ENCODE measurements at regions not wholly inside any gene's neighbourhood (a gene's known extent, or its start where the extent isn't known, plus 50 kb on each side); places are given as distances from the start of the nearest gene placed in this dataset.

GRCh38 chrX:147119088-147119487 is 304.5 kb upstream of the CXorf51A start:
- TF ChIP-seq TEAD4 (IDR thresholded peaks at IDR 0.05; ENCODE audit: borderline replicate concordance, insufficient read depth) (no peak), USF2 (IDR thresholded peaks at IDR 0.05; ENCODE audit: borderline replicate concordance, low read depth, low read length) (no peak), USF1 (IDR thresholded peaks at IDR 0.05; ENCODE audit: borderline replicate concordance, low read depth) (no peak), SMC3 (IDR thresholded peaks at IDR 0.05; ENCODE audit: low read depth, low read length) (no peak), RXRA (IDR thresholded peaks at IDR 0.05; ENCODE audit: borderline replicate concordance, low read depth) (no peak), GABPA (IDR thresholded peaks at IDR 0.05; ENCODE audit: low read depth) (no peak), CHD2 (IDR thresholded peaks at IDR 0.05; ENCODE audit: low read length, partially characterized antibody) (no peak), NRF1 (IDR thresholded peaks at IDR 0.05; ENCODE audit: low read depth, low read length) (no peak), CTCF (IDR thresholded peaks at IDR 0.05) (no peak), NFIC (IDR thresholded peaks at IDR 0.05; ENCODE audit: borderline replicate concordance) (no peak), RAD21 (IDR thresholded peaks at IDR 0.05; ENCODE audit: low read length) (no peak), IRF3 (IDR thresholded peaks at IDR 0.05; ENCODE audit: low read depth, low read length) (no peak), FOXJ3 (CRISPR knock-in tag; IDR thresholded peaks at IDR 0.05) (no peak)
- H3K4me2 ChIP-seq, result no peak overlapping the region
- no peaks in the 10 kb centered on the region for H3K79me2 ChIP-seq (ENCODE audit: insufficient read depth)
- H3K27ac ChIP-seq (ENCODE audit: low read depth in 2 of 2, low read length in 1 of 2), result no peak overlapping the region
- H3K4me3 ChIP-seq (ENCODE audit: low read depth in 2 of 2, low read length in 1 of 2), result no peak overlapping the region
- no peaks in the 10 kb centered on the region for H3K27me3 ChIP-seq (ENCODE audit: insufficient read depth)
- H3K9me3 ChIP-seq, result no peaks in the 10 kb centered on the region; the same call in 1 of the 2 replicates
- H3K4me1 ChIP-seq (ENCODE audit: control insufficient read depth in 1 of 2, insufficient read depth in 2 of 2, low read depth in 1 of 2, low read length in 1 of 2), result no peaks in the 10 kb centered on the region
- no peaks in the 10 kb centered on the region; the same call in 1 of the 2 replicates for H3K9me2 ChIP-seq
- 1% methylated on average over 2 of the region's 2 CpGs for WGBS (ENCODE audit: low lambda C conversion rate)
- no peak overlapping the region for H2AFZ ChIP-seq (ENCODE audit: low read depth)
- no peaks in the 10 kb centered on the region for H3F3A ChIP-seq (replicated peaks; ENCODE audit: insufficient read depth)
- no peaks in the 10 kb centered on the region for H3K36me3 ChIP-seq (replicated peaks in 1 of 2; ENCODE audit: control insufficient read depth in 1 of 2, insufficient read depth in 2 of 2, low read length in 1 of 2)
- POLR2A ChIA-PET, result no interaction called here
- CTCF ChIA-PET, result interaction anchor here (1.0 kb wide), 1 partner anchor 11 kb away, joined by 3 read pairs; no protein-coding TSS in a partner anchor
- no peak for DNase-seq
- H4K20me1 ChIP-seq (ENCODE audit: insufficient read depth), result no peaks in the 10 kb centered on the region
- H3K9ac ChIP-seq, result no peak overlapping the region

GRCh38 chrX:147079974-147080373 is 265.4 kb upstream of the CXorf51A start:
- no peak overlapping the region for H3K4me3 ChIP-seq (ENCODE audit: low read depth in 2 of 2, low read length in 1 of 2)
- CTCF ChIA-PET, result no interaction called here
- no peaks in the 10 kb centered on the region for H3K79me2 ChIP-seq (ENCODE audit: insufficient read depth)
- no peaks in the 10 kb centered on the region for H3K36me3 ChIP-seq (replicated peaks in 1 of 2; ENCODE audit: control insufficient read depth in 1 of 2, insufficient read depth in 2 of 2, low read length in 1 of 2)
- TF ChIP-seq RAD21 (IDR thresholded peaks at IDR 0.05; ENCODE audit: low read length), result no peak
- TF ChIP-seq GABPA (IDR thresholded peaks at IDR 0.05; ENCODE audit: low read depth), result no peak
- H4K20me1 ChIP-seq (ENCODE audit: insufficient read depth), result no peaks in the 10 kb centered on the region
- 0% methylated on average over 2 of the region's 2 CpGs for WGBS (ENCODE audit: low lambda C conversion rate)
- H3K27me3 ChIP-seq (ENCODE audit: insufficient read depth), result no peaks in the 10 kb centered on the region
- no peak for DNase-seq
- POLR2A ChIA-PET, result no interaction called here
- no peak overlapping the region for H3K4me2 ChIP-seq
- no peaks in the 10 kb centered on the region for H3F3A ChIP-seq (replicated peaks; ENCODE audit: insufficient read depth)
- no peak overlapping the region for H3K27ac ChIP-seq (ENCODE audit: low read depth in 2 of 2, low read length in 1 of 2)
- no peaks in the 10 kb centered on the region for H3K9me3 ChIP-seq
- H3K4me1 ChIP-seq (ENCODE audit: control insufficient read depth in 1 of 2, insufficient read depth in 2 of 2, low read depth in 1 of 2, low read length in 1 of 2), result no peaks in the 10 kb centered on the region
- H2AFZ ChIP-seq (ENCODE audit: low read depth), result no peak overlapping the region
- H3K9me2 ChIP-seq, result no peaks in the 10 kb centered on the region
- H3K9ac ChIP-seq, result no peak overlapping the region

Measured in SK-N-SH (cell line).